ENCODE measurements at regions not wholly inside any gene's neighbourhood (a gene's known extent, or its start where the extent isn't known, plus 50 kb on each side); places are given as distances from the start of the nearest gene placed in this dataset.

- DNase-seq (ENCODE audit: low spot score) = no peak
- ATAC-seq (ENCODE audit: low FRiP score) = no peak
- no peak for TF ChIP-seq CTCF (IDR thresholded peaks at IDR 0.05)
Measured at GRCh38 chr6:4308364-4308763, 173.0 kb upstream of the ECI2 start.

- DNase-seq (ENCODE audit: low spot score) (no peak), ATAC-seq (ENCODE audit: low FRiP score) (no peak)
- TF ChIP-seq CTCF (IDR thresholded peaks at IDR 0.05) = no peak
Measured at GRCh38 chr6:4304927-4305455, 169.6 kb upstream of the ECI2 start.

- no peak for ATAC-seq (ENCODE audit: low FRiP score)
- no peak for TF ChIP-seq CTCF (IDR thresholded peaks at IDR 0.05)
- no peak for DNase-seq (ENCODE audit: low spot score)
Measured at GRCh38 chr6:4303638-4304037, 168.3 kb upstream of the ECI2 start.

- ATAC-seq (ENCODE audit: low FRiP score) (no peak), DNase-seq (ENCODE audit: low spot score) (no peak)
- no peak for TF ChIP-seq CTCF (IDR thresholded peaks at IDR 0.05)
Measured at GRCh38 chr6:4302524-4302923, 167.1 kb upstream of the ECI2 start.

GRCh38 chr6:4301871-4302270, 166.5 kb upstream of the ECI2 start:
- DNase-seq (ENCODE audit: low spot score) = no peak
- ATAC-seq (ENCODE audit: low FRiP score) = no peak
- no peak for TF ChIP-seq CTCF (IDR thresholded peaks at IDR 0.05)

GRCh38 chr6:4300917-4301316, 165.5 kb upstream of the ECI2 start:
- ATAC-seq (ENCODE audit: low FRiP score) = no peak
- TF ChIP-seq CTCF (IDR thresholded peaks at IDR 0.05) = no peak
- DNase-seq (ENCODE audit: low spot score) = no peak

GRCh38 chr6:4299476-4299875, 164.1 kb upstream of the ECI2 start:
- ATAC-seq (ENCODE audit: low FRiP score) = no peak
- TF ChIP-seq CTCF (IDR thresholded peaks at IDR 0.05) = no peak
- no peak for DNase-seq (ENCODE audit: low spot score)
